ENCODE measurements at regions not wholly inside any gene's neighbourhood (a gene's known extent, or its start where the extent isn't known, plus 50 kb on each side); places are given as distances from the start of the nearest gene placed in this dataset.

DNA sequence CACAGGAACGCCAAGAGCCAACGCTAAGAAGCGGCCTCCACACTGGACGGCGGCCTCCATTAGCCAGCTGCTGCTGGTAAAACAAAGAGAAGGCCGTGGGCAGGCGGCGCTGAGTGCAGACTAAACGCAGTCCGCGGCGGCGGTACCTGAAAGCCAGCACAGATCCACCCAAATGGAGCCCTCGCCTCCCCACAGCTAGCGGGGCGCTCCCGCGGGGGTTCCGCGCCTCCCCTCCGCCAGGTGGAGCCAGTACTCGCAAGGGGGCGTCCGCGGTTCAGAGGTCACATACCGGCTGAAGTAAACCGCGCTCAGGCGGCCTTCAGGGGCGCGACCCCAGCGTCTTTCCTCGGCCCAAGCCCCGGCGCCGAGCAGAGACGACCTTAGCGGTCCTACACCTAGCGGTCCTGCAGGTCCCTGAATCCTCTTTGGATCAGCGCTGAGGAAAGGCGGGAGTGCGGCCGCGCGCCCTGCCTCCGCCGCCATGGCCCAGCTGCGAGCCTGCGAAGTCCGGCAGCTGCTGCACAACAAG is 293.1 kb upstream of the ERBB4 start:
- H2AFZ ChIP-seq (replicated peaks), result no peak overlapping the region
- H3K4me1 ChIP-seq, result no peaks in the 10 kb centered on the region
- Mint-ChIP-seq H3K4me1 (no peaks in the 10 kb centered on the region), H3K9me3 (peaks cover 16% of the 10 kb centered on the region), H3K27me3 (ENCODE audit: insufficient read depth, low read depth) (no peaks in the 10 kb centered on the region), H3K27ac (no peak overlapping the region), H3K4me3 (no peak overlapping the region), H3K36me3 (peaks cover 2% of the 10 kb centered on the region)
- no peaks in the 10 kb centered on the region for H3K9me3 ChIP-seq (ENCODE audit: low read depth)
- DNase-seq (ENCODE audit: low spot score), result no peak
- H3K4me3 ChIP-seq, result no peak overlapping the region
- no peaks in the 10 kb centered on the region for H3K36me3 ChIP-seq
- TF ChIP-seq EZH2 (IDR thresholded peaks at IDR 0.05), result no peak
- TF ChIP-seq, protein P1, sequence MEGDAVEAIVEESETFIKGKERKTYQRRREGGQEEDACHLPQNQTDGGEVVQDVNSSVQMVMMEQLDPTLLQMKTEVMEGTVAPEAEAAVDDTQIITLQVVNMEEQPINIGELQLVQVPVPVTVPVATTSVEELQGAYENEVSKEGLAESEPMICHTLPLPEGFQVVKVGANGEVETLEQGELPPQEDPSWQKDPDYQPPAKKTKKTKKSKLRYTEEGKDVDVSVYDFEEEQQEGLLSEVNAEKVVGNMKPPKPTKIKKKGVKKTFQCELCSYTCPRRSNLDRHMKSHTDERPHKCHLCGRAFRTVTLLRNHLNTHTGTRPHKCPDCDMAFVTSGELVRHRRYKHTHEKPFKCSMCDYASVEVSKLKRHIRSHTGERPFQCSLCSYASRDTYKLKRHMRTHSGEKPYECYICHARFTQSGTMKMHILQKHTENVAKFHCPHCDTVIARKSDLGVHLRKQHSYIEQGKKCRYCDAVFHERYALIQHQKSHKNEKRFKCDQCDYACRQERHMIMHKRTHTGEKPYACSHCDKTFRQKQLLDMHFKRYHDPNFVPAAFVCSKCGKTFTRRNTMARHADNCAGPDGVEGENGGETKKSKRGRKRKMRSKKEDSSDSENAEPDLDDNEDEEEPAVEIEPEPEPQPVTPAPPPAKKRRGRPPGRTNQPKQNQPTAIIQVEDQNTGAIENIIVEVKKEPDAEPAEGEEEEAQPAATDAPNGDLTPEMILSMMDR (IDR thresholded peaks at IDR 0.05), result no peak
- TF ChIP-seq EZH2phosphoT487 (IDR thresholded peaks at IDR 0.05), result no peak
- no peaks in the 10 kb centered on the region for H3K79me2 ChIP-seq (ENCODE audit: low read depth)
- no peaks in the 10 kb centered on the region for H4K20me1 ChIP-seq (ENCODE audit: low read depth)
- H3K9ac ChIP-seq, result no peak overlapping the region
- H3K27me3 ChIP-seq, result no peaks in the 10 kb centered on the region
- H3F3A ChIP-seq (ENCODE audit: low read depth), result no peaks in the 10 kb centered on the region
- no peak overlapping the region for H3K27ac ChIP-seq
- no peak overlapping the region for H3K4me2 ChIP-seq

GRCh38 chr2:212816267-212816666 is 277.7 kb upstream of the ERBB4 start:
- no peaks in the 10 kb centered on the region for H3K4me1 Mint-ChIP-seq
- H3K36me3 Mint-ChIP-seq, result no peaks in the 10 kb centered on the region

DNA sequence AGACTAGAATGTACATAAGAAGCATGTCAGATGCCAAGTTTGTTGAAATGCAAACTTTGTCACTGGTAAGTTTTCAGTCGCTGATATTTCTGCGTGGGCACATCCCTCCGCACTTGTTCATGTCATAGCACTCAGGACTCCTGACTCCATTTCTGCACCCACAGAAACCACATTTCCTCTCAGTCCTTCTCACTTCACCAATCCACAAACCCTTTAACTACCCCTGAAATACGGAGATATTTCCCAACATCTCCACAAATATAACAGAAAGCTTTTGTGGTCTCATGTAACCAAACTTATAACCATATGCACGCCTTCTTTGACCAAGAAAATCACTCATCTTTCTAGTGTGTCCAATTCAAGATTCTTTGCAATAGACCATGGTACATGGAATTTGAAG is 276.9 kb upstream of the ERBB4 start:
- no peaks in the 10 kb centered on the region for H4K20me1 ChIP-seq (ENCODE audit: low read depth)
- no peaks in the 10 kb centered on the region for H3K79me2 ChIP-seq (ENCODE audit: low read depth)
- TF ChIP-seq, protein P1 (IDR thresholded peaks at IDR 0.05), result no peak
- TF ChIP-seq EZH2 (IDR thresholded peaks at IDR 0.05) (no peak), EZH2phosphoT487 (IDR thresholded peaks at IDR 0.05) (no peak)
- H3K36me3 ChIP-seq, result no peaks in the 10 kb centered on the region
- no peak overlapping the region for H3K9ac ChIP-seq
- Mint-ChIP-seq H3K4me1 (no peaks in the 10 kb centered on the region), H3K27ac (no peak overlapping the region), H3K4me3 (no peak overlapping the region), H3K36me3 (no peaks in the 10 kb centered on the region), H3K9me3 (no peaks in the 10 kb centered on the region), H3K27me3 (ENCODE audit: insufficient read depth, low read depth) (no peaks in the 10 kb centered on the region)
- H3F3A ChIP-seq (ENCODE audit: low read depth), result no peaks in the 10 kb centered on the region
- no peak for DNase-seq (ENCODE audit: low spot score)
- no peaks in the 10 kb centered on the region for H3K9me3 ChIP-seq (ENCODE audit: low read depth)
- no peak overlapping the region for H3K4me2 ChIP-seq
- H3K27me3 ChIP-seq, result no peaks in the 10 kb centered on the region
- no peak overlapping the region for H2AFZ ChIP-seq (replicated peaks)
- H3K4me1 ChIP-seq, result no peaks in the 10 kb centered on the region
- no peak overlapping the region for H3K27ac ChIP-seq
- H3K4me3 ChIP-seq, result no peak overlapping the region

More at GRCh38 chr2:212816267-212816666, 277.7 kb upstream of the ERBB4 start:
- no peak overlapping the region for H3K27ac ChIP-seq
- no peaks in the 10 kb centered on the region for H3K36me3 ChIP-seq
- no peak overlapping the region for H2AFZ ChIP-seq (replicated peaks)
- H4K20me1 ChIP-seq (ENCODE audit: low read depth), result no peaks in the 10 kb centered on the region
- H3K4me2 ChIP-seq, result no peak overlapping the region
- TF ChIP-seq EZH2 (IDR thresholded peaks at IDR 0.05) (no peak), EZH2phosphoT487 (IDR thresholded peaks at IDR 0.05) (no peak)
- TF ChIP-seq, protein P1 (IDR thresholded peaks at IDR 0.05), result no peak
- H3K9me3 ChIP-seq (ENCODE audit: low read depth), result no peaks in the 10 kb centered on the region
- H3K27ac Mint-ChIP-seq, result no peak overlapping the region
- no peak overlapping the region for H3K4me3 ChIP-seq
- H3K4me3 Mint-ChIP-seq, result no peak overlapping the region
- no peaks in the 10 kb centered on the region for H3K27me3 ChIP-seq
- no peak overlapping the region for H3K9ac ChIP-seq
- no peaks in the 10 kb centered on the region for H3K4me1 ChIP-seq
- no peaks in the 10 kb centered on the region for H3K9me3 Mint-ChIP-seq
- no peak for DNase-seq (ENCODE audit: low spot score)
- H3F3A ChIP-seq (ENCODE audit: low read depth), result no peaks in the 10 kb centered on the region
- no peaks in the 10 kb centered on the region for H3K79me2 ChIP-seq (ENCODE audit: low read depth)
- no peaks in the 10 kb centered on the region for H3K27me3 Mint-ChIP-seq (ENCODE audit: insufficient read depth, low read depth)
